IPS DF 4.7 (cell line): ENCODE measurements at regions not wholly inside any gene's neighbourhood (a gene's known extent, or its start where the extent isn't known, plus 50 kb on each side); places are given as distances from the start of the nearest gene placed in this dataset.

Experiments used
- DNase-seq: peaks from one replicate; pipeline ENCODE4 v3.0.0-alpha.2; 2013; ENCODE audit warnings: low spot score; ENCODE audit errors: extremely low read depth

DNA sequence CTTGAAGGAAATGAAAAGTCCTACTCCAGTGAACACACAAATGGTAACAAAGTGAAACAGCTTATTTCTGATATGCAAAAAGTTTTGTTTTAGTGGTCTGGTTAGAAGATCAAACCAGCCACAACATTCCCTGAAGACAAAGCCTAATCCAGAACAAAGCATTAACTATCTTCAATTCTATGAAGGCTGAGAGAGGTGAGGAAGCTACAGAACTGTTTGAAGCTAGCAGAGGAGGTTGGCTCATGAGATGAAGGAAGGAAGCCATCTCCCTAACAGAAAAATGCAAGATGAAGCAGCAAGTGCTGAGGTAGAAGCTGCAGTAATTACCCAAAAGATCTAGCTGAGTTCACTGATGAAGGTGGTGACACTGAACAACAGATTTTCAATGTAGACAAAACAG is 168.4 kb downstream of the IGLL1 start:
- DNase-seq = no peak

DNA sequence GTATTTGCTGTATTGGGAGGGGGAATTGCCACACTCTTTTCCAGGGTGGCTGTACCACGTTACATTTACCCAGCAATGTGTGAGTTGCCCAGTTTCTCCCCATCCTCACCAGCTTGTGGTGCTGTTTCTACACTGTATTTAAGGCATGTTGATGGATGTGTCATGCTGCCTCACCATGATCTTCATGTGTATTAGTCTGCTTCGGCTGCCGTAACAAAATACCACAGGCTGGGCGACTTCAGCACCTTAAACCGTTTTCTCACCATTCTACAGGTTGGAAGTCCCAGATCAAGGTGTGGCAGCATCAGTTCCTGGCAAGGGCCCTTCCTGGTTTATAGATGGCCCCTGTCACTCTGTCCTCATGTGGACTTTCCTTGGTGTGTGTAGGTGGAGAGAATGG is 169.7 kb downstream of the IGLL1 start:
- no peak for DNase-seq

- DNase-seq = no peak
These were observed 170.1 kb downstream of the IGLL1 start for GRCh38 chr22:23409976-23410375.

DNA sequence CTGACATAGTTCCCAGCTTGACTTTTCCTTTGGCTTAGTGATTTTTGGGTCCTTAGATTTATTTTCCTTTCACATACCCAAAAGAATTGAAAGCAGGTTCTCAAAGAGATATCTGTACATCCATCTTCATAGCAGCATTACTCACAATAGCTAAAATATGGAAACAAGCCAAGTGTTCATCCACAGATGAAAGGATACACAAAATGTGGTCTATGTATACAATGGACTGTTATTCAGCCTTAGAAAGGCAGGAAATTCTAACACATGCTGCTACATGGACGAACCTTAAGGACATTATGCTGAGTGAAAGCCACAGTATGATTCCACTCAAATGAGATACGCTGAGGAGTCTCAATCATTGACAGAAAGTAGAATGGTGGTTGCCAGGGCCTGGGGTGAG is 171.8 kb downstream of the IGLL1 start:
- no peak for DNase-seq

- no peak for DNase-seq
These were observed 174.7 kb downstream of the IGLL1 start for GRCh38 chr22:23405366-23405851.

DNA sequence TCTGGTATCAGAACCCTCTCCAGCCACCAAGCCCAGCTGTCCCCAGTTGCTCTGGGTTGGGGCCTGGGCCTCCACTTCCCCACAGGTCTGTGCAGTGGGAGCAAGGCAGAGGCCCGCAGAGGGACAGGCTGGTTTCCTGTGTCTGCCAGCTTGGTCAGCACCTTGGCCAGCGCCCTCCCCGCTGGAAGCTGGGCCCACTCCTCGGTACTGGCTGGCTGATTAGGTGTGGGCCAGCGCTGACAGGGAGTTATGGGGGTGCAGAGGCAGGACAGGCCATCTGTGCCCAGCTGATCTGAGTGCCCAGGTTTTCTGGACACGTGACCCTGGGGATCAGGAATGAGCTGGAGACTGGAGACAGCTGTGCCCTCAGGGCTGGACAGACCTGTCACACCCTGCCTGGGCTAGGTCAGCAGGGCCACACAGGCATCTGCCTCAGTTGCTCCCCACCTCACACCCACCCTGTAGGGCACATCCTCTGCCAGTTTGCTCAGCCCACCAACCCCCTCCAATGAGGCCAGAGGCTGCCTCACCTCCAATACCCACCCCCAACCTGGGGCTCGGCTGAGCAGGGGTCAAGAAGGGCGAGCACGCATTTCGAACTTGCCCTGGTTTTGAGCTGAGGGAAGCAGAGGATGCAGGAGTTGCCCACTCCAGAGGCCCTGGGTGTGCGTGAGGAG is 175.3 kb downstream of the IGLL1 start:
- no peak for DNase-seq

DNA sequence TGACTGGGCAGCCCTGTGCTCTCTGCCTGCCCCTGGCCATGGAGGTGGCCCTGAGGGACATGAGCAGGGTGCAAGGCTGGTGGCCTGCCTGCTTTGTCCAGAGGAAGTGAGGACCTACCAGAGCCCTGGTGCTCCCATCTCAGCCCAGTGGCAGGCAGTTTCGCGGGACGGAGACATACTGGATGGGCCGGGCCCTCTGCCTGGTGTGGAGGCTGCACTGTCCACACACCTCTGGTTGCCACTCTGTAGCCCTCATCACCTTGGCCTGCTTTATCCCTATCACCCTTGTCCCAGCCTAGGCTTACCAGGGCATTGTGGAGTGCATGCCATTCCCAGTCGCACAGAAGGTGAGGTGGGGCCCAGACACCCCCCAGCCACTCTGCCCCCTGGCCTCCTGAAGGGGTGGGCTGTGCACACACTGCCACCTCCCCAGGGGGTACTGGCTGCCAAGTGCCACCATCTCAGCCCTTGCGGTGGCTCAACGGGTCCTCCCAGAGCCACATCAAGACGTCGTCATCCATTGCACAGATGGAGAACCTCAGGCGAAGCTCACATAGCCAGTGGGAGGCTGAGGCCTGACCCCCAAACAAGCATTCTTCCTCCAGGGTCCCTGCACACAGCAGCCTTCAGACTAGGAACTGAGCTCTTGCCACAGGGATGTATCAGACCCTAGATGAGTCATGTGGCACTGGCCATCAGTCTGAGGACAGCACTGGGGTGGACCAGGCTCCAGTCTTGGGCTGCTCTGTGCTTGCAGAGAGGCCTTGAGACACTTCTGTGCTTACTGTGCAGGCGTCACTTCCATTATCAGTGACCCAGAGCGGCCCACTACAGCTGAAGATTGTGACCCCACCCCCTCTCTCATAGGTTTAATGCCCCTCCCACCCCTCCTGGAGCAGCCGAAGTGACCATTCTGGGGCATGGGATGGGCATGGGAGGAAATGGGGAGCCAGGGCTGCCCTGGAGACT is 176.1 kb downstream of the IGLL1 start:
- no peak for DNase-seq

- DNase-seq = no peak
These were observed 176.9 kb downstream of the IGLL1 start for GRCh38 chr22:23403152-23403719.

DNA sequence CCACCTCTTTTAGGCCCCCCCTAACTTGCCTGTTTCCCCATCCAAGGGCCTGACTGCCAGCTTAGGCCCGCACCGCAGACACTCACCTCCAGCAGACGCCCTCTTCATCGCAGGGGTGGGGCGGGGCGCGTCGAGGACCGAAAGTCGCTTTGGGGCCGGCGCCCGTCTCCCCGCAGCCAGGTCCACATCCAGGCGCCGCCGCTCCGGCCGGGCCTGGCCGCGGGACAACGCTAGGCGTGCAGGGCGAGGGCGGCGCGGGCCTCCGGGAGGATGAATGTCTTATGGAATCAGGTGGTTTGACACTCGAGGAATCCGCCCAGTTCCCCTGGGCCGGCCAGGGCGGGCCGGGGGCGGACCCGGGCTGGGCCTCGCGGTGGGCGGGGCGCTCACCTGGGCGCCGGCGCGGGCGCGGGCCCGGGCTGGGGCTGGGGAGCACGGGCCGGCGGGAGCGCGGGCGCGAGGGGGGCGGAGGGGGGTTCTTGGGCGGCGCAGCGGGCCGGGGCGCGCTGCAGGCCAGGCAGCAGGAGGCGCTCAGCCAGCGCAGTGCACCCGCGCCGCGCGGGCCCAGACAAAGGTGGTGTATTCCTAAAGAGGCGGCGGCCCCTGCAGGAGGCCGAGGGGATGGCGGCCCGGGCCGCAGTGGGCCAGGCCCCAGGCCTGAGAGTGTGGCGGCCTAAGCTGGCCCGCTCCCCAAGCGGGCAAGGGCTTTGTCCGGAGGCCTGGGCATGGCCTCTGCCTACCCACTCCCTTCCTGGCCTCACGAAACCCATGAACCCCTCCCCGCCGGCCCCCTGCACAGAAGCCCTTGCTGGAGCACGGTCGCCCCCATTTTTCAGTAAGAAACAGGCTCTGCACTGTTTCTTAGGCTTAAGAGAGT is 177.6 kb downstream of the IGLL1 start:
- no peak for DNase-seq

GRCh38 chr22:23401910-23402274 is 178.2 kb downstream of the IGLL1 start:
- no peak for DNase-seq

DNA sequence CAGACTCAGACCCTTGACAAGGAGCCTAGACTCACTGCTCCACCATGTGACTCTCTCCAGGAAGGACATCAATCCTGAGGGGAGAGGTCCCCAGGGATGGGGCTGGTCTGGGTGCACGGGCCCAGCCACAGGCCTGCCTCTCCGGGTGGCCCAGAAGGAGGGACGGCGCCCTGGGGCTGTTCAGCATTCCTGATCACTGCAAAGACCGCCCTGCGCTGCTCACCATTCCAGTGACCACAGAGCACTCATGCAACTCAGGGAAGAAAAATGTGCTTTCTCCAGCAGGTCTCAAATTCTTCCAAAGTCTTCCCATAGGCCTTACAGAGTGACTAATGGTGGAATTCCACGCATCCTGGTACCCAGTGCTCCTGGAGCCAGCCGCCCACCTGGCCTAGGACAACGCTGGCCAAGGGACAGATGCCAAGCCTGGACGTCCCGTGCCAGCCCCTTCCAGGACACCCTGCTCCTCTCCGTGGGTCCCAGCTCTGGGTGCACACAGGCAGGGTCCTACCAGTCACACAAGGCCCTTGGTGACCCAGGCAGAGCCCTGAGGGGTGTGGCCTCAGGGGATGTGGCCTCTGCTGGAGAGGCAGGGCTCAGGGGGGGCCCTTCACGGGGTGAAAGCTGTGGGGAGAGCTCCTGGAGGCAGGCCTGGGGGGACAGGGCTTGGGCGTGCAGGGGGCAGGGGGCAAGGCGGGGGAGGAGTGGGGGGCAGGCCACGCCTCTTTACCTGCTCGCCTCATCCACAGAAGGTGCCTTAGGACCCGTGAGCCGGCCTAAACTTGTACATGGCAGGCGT is 178.8 kb downstream of the IGLL1 start:
- no peak for DNase-seq

DNA sequence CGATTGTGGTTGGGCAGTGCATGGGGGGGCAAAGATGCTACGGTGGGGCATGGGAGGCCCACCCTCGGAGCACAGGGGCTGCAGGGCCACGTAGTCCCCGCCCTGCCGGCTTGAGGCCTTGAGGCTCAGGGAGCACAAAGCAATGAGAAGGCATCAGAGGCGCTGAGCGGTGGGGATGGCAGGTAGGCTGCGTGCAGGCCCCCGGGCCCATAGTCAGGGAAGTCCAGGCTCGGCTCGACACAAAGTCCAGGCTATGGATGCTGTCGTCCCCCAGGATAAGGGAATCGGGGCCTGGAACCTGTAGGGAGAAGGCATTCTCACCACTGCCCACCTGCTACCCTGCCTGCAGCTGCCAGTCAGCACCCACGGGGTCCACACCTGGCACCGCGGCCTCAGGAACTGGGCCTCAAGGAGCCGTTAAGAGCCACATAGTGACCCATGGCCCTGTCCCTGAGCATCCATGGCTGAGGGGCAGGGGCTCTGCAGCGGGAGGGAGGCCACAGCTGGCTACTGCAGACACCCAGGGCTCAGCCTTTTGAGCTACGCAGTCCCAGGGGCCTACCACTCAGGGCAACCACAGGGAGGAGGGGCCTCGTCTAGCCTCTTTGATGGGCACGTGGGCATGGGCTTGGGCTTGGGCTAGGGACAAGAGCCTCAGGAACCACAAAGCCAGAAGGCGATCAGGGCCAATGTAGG is 179.7 kb downstream of the IGLL1 start:
- no peak for DNase-seq

GRCh38 chr22:23399367-23400285 is 180.5 kb downstream of the IGLL1 start:
- DNase-seq = no peak

GRCh38 chr22:23398701-23399366 is 181.3 kb downstream of the IGLL1 start:
- no peak for DNase-seq

DNA sequence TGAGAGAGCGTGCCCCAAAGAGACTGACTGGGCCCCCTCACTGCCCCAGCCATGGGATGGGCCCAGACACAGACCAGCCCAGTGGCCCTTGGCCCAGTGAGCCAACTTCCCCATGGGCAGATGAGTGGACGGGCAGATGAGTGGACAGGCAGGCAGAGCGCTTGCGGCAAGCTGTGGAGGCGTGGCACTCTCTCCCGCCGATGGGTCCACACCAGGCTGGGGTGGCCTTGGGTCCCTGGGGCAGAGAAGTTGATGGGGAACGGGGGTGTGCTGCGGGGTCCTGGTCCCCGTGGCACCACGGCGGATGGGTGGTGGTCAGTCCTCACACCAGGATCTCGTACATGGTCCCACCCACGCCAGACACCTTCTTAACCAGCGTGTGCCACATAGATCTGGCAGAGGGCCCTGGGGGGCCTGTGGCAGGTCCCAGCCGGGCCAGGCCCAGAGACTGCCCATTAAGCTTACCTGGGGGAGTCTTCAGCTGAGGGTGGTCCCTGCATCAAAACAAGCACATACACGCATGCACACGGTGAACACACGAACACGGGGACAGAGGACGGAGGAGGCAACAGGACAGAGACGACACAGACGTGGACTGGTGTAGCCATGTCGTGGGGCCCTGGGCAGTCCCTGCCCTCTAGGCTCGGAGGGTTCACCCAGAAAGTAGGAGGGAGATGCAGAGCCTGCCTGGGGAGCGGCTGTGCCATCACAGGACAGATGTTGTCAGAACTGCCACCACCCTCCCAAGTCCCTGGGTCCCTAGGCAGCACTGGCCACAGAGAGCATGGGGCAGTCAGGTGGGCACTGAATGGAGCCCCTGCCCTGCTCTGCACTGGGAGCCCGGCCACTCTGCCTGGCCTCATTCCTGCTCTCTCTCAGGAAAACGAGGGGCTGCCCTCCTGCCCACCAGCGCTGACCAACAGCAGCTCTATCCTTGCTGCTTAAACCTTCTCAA is 182.2 kb downstream of the IGLL1 start:
- DNase-seq = no peak

DNA sequence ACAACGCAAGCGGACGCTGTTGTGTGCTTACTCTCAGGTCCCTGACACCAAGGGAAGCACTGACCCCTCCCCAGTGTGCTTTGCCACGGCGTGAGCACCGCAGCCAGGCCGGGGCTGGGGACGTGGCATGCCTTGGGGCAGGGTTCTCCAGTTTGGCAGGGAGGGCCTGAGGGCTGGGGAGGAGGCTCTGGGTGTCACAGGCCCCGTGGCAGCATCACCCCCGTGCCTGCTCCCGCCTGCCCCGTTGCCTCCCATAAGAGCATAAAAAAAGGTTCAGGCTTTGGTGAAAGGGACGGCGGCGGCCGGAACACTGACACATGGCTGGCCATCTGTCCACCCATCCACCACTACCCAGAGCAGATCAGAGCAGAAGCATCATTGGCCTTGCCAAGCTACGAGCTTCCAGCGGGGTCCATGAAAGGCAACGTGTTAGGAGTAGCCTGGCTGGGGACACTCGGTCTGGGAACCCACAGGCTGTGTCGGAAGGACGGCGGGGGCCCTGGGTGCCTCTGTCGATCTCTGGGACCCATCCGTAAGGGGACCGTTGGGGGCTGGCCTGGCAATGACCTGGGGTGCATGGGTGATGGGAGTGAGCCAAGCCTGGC is 183.0 kb downstream of the IGLL1 start:
- DNase-seq = no peak
